ENCODE measurements at regions not wholly inside any gene's neighbourhood (a gene's known extent, or its start where the extent isn't known, plus 50 kb on each side); places are given as distances from the start of the nearest gene placed in this dataset.

- TF ChIP-seq EP300 (IDR thresholded peaks at IDR 0.05) (no peak), POLR2A (IDR thresholded peaks at IDR 0.05) (no peak)
- TF ChIP-seq, protein P1, sequence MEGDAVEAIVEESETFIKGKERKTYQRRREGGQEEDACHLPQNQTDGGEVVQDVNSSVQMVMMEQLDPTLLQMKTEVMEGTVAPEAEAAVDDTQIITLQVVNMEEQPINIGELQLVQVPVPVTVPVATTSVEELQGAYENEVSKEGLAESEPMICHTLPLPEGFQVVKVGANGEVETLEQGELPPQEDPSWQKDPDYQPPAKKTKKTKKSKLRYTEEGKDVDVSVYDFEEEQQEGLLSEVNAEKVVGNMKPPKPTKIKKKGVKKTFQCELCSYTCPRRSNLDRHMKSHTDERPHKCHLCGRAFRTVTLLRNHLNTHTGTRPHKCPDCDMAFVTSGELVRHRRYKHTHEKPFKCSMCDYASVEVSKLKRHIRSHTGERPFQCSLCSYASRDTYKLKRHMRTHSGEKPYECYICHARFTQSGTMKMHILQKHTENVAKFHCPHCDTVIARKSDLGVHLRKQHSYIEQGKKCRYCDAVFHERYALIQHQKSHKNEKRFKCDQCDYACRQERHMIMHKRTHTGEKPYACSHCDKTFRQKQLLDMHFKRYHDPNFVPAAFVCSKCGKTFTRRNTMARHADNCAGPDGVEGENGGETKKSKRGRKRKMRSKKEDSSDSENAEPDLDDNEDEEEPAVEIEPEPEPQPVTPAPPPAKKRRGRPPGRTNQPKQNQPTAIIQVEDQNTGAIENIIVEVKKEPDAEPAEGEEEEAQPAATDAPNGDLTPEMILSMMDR (IDR thresholded peaks at IDR 0.05): no peak
These were observed 180.5 kb upstream of the HMGA2 start for GRCh38 chr12:65643595-65644386.
